Adrenal gland (tissue), 9 donors: ENCODE measurements at regions not wholly inside any gene's neighbourhood (a gene's known extent, or its start where the extent isn't known, plus 50 kb on each side); places are given as distances from the start of the nearest gene placed in this dataset.

Experiments used
- DNase-seq, 7 donors: peaks; one replicate each; pipeline ENCODE4 v3.0.0-alpha.2; 2019 to 2020
- H3K27ac ChIP-seq, 5 donors: fragments of 200-600 bp; sonication (generic) in 4 of 5; 1 replicate in 3 of 5; 2 replicates in 2 of 5; pipeline versions ENCODE4 v1.5.1 to v1.8.0; 2016 to 2020; ENCODE audit warnings: mild to moderate bottlenecking in 1 of 5
- H3K27me3 ChIP-seq: fragments of 200-600 bp; 2 replicates; pipeline ENCODE4 v1.8.0; 2021
- H3K36me3 ChIP-seq, 2 donors: fragments of 200-600 bp; replicated peaks in 1 of 2; 1 replicate in 1 of 2; 2 replicates in 1 of 2; pipeline versions ENCODE4 v1.5.1 to v1.8.0; 2018 to 2022
- H3K4me1 ChIP-seq, 2 donors: fragments of 200-600 bp; replicated peaks in 1 of 2; 1 replicate in 1 of 2; 2 replicates in 1 of 2; pipeline versions ENCODE4 v1.5.1 to v1.8.0; 2018 to 2021
- H3K4me3 ChIP-seq, 4 donors: fragments of 200-600 bp; sonication (generic) in 3 of 4; one replicate each; pipeline ENCODE4 v1.5.1; 2016 to 2018
- H3K9me3 ChIP-seq, 3 donors: fragments of 200-600 bp; sonication (generic) in 1 of 3; replicated peaks in 1 of 3; 1 replicate in 2 of 3; 2 replicates in 1 of 3; pipeline versions ENCODE4 v1.5.1 to v1.8.0; 2016 to 2021
- POLR2A ChIP-seq, 2 donors: fragments of 450-650 bp; IDR thresholded peaks; one replicate each; pipeline ENCODE4 v1.6.1; 2017; ENCODE audit warnings: antibody characterized with exemption in 2 of 2, mild to moderate bottlenecking in 2 of 2, moderate library complexity in 1 of 2
- WGBS, 4 donors: extraction: QIAGEN DNeasy Blood & Tissue Kit in 2 of 4; methylation state at CpG; one replicate each; pipeline versions ENCODE4 v1.1.5 to v1.1.7; 2013 to 2017; 5-methylcytosine and 5-hydroxymethylcytosine counted together
- intact Hi-C, 2 donors: fragments of 100-400 bp; cut with DNase I; formaldehyde crosslinking; loops; one replicate each; pipeline versions ENCODE4 v1.14.1 to v1.15.0; 2022 to 2023
- TF ChIP-seq, protein P1 (sequence below), 6 experiments: fragments of 450-650 bp in 4 of 6; fragments of 200-600 bp in 2 of 6; sonication (generic) in 1 of 6; IDR thresholded peaks; 1 replicate in 5 of 6; 2 replicates in 1 of 6; pipeline versions ENCODE4 v1.5.1 to v1.8.0; 2016 to 2021; ENCODE audit warnings: antibody characterized with exemption in 6 of 6, mild to moderate bottlenecking in 2 of 6, moderate library complexity in 1 of 6
- donor health status: healthy with polysubstance abuse.
- donor health status: Bipolar disorder and iron deficiency.
- donor health status: DM: yes; HTN: yes; CAD: no.
- donor health status: DM: no; HTN: no; CAD: no.
- donor health status: DM: no; HTN: no; CAD: no.

DNA sequence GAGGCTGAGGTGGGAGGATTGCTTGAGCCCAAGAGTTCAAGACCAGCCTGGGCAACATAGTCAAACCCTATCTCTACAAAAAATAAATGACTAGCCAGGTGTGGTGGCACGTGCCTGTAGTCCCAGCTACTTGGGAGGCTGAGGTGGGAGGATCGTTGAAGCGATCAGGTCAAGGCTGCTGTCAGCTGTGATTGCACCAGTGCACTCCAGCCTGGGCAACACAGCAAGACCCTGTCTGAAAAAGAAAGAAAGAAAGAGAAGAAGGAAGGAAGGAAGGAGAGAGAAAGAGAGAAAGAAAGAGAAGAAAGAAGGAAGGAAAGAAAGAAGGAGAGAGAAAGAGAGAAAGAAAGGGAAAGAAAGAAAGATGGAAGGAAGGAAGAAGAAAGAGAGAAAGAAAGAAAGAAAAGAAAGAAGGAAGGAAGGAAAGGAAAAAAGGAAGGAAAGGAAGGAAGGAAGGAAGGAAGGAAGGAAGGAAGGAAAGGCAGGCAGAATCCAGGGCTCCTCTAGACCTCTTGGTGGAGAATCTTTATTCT, 71.5 kb upstream of the FBRSL1 start:
- H3K9me3 ChIP-seq, result no peaks in the 10 kb centered on the region
- peaks cover 25% of the 10 kb centered on the region for H3K27me3 ChIP-seq
- DNase-seq, result no peak
- H3K4me3 ChIP-seq, result no peak overlapping the region
- H3K4me1 ChIP-seq, result no peaks in the 10 kb centered on the region
- H3K27ac ChIP-seq, result no peak overlapping the region
- no peaks in the 10 kb centered on the region for H3K36me3 ChIP-seq
- 80 to 86% (median 83%) methylated on average over 3 of the region's 3 CpGs for WGBS, 4 donors
- no peak for TF ChIP-seq POLR2A (IDR thresholded peaks at IDR 0.05)
- TF ChIP-seq, protein P1, sequence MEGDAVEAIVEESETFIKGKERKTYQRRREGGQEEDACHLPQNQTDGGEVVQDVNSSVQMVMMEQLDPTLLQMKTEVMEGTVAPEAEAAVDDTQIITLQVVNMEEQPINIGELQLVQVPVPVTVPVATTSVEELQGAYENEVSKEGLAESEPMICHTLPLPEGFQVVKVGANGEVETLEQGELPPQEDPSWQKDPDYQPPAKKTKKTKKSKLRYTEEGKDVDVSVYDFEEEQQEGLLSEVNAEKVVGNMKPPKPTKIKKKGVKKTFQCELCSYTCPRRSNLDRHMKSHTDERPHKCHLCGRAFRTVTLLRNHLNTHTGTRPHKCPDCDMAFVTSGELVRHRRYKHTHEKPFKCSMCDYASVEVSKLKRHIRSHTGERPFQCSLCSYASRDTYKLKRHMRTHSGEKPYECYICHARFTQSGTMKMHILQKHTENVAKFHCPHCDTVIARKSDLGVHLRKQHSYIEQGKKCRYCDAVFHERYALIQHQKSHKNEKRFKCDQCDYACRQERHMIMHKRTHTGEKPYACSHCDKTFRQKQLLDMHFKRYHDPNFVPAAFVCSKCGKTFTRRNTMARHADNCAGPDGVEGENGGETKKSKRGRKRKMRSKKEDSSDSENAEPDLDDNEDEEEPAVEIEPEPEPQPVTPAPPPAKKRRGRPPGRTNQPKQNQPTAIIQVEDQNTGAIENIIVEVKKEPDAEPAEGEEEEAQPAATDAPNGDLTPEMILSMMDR (IDR thresholded peaks at IDR 0.05), result no peak
- intact Hi-C loops, result loop anchor here (5.0 to 10.0 kb wide), 2 partner anchors 104 to 196 kb away; partner anchors contain the start of genes LRCOL1 (in 1 of the 2) and P2RX2 (in 1 of the 2)

DNA sequence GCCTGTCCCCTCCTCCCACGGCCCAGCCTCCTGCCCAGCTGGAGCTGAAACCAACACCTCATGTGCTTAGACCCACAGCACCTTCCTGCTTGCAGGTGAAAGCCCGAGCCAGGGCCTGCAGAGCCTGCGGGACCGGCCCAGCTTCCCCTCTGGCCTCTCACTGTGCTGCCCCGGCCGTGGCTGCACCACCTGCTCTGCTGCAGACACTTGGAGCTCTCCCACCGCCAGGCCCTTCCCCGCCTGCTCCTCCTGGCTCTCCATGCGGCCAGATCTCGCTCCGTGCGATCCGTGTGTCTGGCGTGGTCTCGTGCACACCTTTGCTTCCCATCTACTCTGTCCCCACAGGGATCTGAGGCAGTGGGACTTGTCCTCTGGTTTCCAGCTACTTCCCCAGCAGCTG, 72.2 kb upstream of the FBRSL1 start:
- 82 to 97% (median 88%) methylated on average over 9 to 15 of the region's 15 CpGs for WGBS, 4 donors

DNA sequence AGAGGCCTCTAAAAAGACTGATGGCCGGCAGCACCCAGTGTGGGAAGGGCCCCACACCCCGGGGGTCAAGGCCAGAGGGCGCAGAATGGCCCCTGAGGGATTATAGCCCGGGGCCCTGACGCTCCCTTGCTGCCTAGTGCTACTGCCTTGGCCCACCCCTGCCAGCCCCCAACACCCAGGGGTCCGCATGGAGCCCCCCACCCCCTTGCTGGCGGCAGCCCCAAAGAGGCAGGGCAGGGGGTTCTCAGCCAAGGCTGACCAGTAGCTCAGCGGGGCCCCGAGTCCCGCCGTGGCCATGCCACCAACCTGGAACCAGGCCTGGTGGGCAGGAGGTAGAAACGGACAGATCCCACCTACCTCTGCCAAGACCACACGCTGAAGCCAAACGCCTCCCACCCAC, 73.1 kb upstream of the FBRSL1 start:
- intact Hi-C loops, result loop anchor here (5.0 to 10.0 kb wide), 2 partner anchors 105 to 198 kb away; partner anchors contain the start of genes LRCOL1 (in 1 of the 2) and P2RX2 (in 1 of the 2)
- 60 to 82% (median 75%) methylated on average over 1 to 14 of the region's 14 CpGs for WGBS, 4 donors
- peaks cover 22% of the 10 kb centered on the region for H3K27me3 ChIP-seq

More for the DNA sequence above, 72.2 kb upstream of the FBRSL1 start:
- Histone ChIP-seq H3K27me3 (peaks cover 22% of the 10 kb centered on the region), H3K4me1 (no peaks in the 10 kb centered on the region), H3K27ac (no peak overlapping the region), H3K36me3 (no peaks in the 10 kb centered on the region), H3K9me3 (no peaks in the 10 kb centered on the region), H3K4me3 (no peak overlapping the region)
- no peak for DNase-seq
- intact Hi-C loops, result loop anchor here (5.0 to 10.0 kb wide), 2 partner anchors 105 to 197 kb away; partner anchors contain the start of genes LRCOL1 (in 1 of the 2) and P2RX2 (in 1 of the 2)
- TF ChIP-seq, protein P1 (IDR thresholded peaks at IDR 0.05), result no peak
- TF ChIP-seq POLR2A (IDR thresholded peaks at IDR 0.05), result no peak

DNA sequence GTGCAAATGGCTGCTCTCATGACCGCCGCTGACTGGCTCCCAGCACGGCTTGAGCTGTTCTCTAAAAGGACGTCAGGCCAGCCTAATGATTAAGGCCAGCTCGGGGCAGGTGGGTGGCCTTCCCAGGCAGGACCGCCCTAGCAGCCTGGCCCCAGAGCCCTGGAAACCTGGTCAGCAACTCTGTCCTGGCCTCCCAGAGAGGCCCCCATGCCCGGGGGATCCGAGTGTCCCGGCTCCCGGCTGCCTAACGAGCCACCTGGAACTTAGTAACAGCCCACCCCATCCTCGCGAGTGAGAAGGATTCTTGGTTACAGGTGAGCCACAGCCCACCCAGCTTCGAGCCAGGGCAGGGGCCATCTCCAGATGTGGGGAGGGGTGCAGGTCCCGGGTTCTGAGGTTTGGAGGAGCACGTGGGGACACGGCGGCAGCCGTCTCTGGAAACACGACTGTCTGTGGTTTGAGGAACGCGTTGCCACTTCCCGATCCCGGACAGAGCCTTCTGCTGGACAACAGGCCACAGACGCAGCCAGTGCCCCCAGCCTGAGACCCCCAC, 73.8 kb upstream of the FBRSL1 start:
- intact Hi-C loops, result loop anchor here (5.0 to 10.0 kb wide), 2 partner anchors 106 to 199 kb away; partner anchors contain the start of genes LRCOL1 (in 1 of the 2) and P2RX2 (in 1 of the 2)
- Histone ChIP-seq H3K4me3 (no peak overlapping the region), H3K36me3 (no peaks in the 10 kb centered on the region), H3K9me3 (no peaks in the 10 kb centered on the region), H3K27me3 (peaks cover 22% of the 10 kb centered on the region), H3K27ac (no peak overlapping the region), H3K4me1 (no peaks in the 10 kb centered on the region)
- 73 to 89% (median 81%) methylated on average over 12 to 25 of the region's 25 CpGs for WGBS, 4 donors
- peak in 1 of 7 donors; percentile 44 for DNase-seq
- TF ChIP-seq POLR2A (IDR thresholded peaks at IDR 0.05), result no peak
- TF ChIP-seq, protein P1 (IDR thresholded peaks at IDR 0.05), result no peak

More for the DNA sequence above, 73.1 kb upstream of the FBRSL1 start:
- no peak for TF ChIP-seq POLR2A (IDR thresholded peaks at IDR 0.05)
- TF ChIP-seq, protein P1 (IDR thresholded peaks at IDR 0.05), result no peak
- H3K36me3 ChIP-seq, result no peaks in the 10 kb centered on the region
- H3K4me1 ChIP-seq, result no peaks in the 10 kb centered on the region
- no peak for DNase-seq
- H3K9me3 ChIP-seq, result no peaks in the 10 kb centered on the region
- no peak overlapping the region for H3K27ac ChIP-seq
- no peak overlapping the region for H3K4me3 ChIP-seq
